ENCODE measurements at regions not wholly inside any gene's neighbourhood (a gene's known extent, or its start where the extent isn't known, plus 50 kb on each side); places are given as distances from the start of the nearest gene placed in this dataset.

- no peak for TF ChIP-seq CTCF (IDR thresholded peaks at IDR 0.05)
- no peak for TF ChIP-seq POLR2A (IDR thresholded peaks at IDR 0.05)
Observed at GRCh38 chr3:177811835-177812234, 614.6 kb upstream of the TBL1XR1 start.
